IMR-90 (cell line): ENCODE measurements at regions not wholly inside any gene's neighbourhood (a gene's known extent, or its start where the extent isn't known, plus 50 kb on each side); places are given as distances from the start of the nearest gene placed in this dataset.

Experiments
- ATAC-seq: fragments of 200-7000 bp; cut with Tn5 transposase; 2 replicates; pipeline ENCODE4 v1.9.1; 2020; ENCODE audit warnings: low read depth, mild to moderate bottlenecking, moderate library complexity
- BruUV-seq: library from RNA; stranded (reverse); fragments of 400-500 nt; replicated peaks from 2 replicates; lab custom pipeline; 2021; lab: Mats Ljungman, UMichigan
- CTCF ChIA-PET: fragments of 300-600 bp; formaldehyde crosslinking; extraction: SDS; loops from one replicate; lab custom pipeline; 2021; ENCODE audit warnings: antibody characterized with exemption; lab: Yijun Ruan, JAX
- POLR2A ChIA-PET: fragments of 300-600 bp; sonication (Branson Sonifier 250); formaldehyde crosslinking; loops from one replicate; lab custom pipeline; 2022; ENCODE audit warnings: antibody characterized with exemption; ENCODE audit not compliant: unreplicated experiment; lab: Charles Lee
- DNase-seq: peaks from one replicate; pipeline ENCODE4 v3.0.0; 2013
- H2AFZ ChIP-seq: replicated peaks from 2 replicates; pipeline ENCODE3; 2013; ENCODE audit warnings: low read length, mild to moderate bottlenecking; ENCODE audit not compliant: poor library complexity
- H2AK5ac ChIP-seq: 2 replicates; pipeline ENCODE4 v1.6.1; 2013; ENCODE audit warnings: low read depth, low read length, inconsistent platforms
- H2AK9ac ChIP-seq: replicated peaks from 2 replicates; pipeline ENCODE3; 2013; ENCODE audit warnings: mild to moderate bottlenecking, low read depth, low read length, moderate library complexity; ENCODE audit not compliant: poor library complexity
- H2BK120ac ChIP-seq: 2 replicates; pipeline ENCODE4 v1.6.1; 2013; ENCODE audit warnings: low read depth, low read length, inconsistent platforms
- H2BK15ac ChIP-seq: 3 replicates; pipeline ENCODE4 v1.6.1; 2013; ENCODE audit warnings: low read depth, low read length, inconsistent platforms
- H2BK20ac ChIP-seq: 2 replicates; pipeline ENCODE4 v1.6.1; 2013; ENCODE audit warnings: low read depth, mild to moderate bottlenecking, inconsistent platforms, low read length, moderate library complexity
- H2BK5ac ChIP-seq: 2 replicates; pipeline ENCODE4 v1.6.1; 2013; ENCODE audit warnings: mild to moderate bottlenecking, low read depth, low read length, inconsistent platforms; ENCODE audit not compliant: poor library complexity, severe bottlenecking
- H3K14ac ChIP-seq: replicated peaks from 2 replicates; pipeline ENCODE4 v1.6.1; 2013; ENCODE audit warnings: low read depth, low read length, inconsistent platforms
- H3K18ac ChIP-seq: 2 replicates; pipeline ENCODE4 v1.6.1; 2013; ENCODE audit warnings: low read depth, low read length, control low read depth
- H3K23ac ChIP-seq: 2 replicates; pipeline ENCODE4 v1.6.1; 2013; ENCODE audit warnings: low read depth, low read length, inconsistent platforms
- H3K27ac ChIP-seq: 2 replicates; pipeline ENCODE4 v1.5.1; 2013; ENCODE audit warnings: mild to moderate bottlenecking, control low read depth, low read length; ENCODE audit not compliant: insufficient read depth
- H3K27me3 ChIP-seq: 2 replicates; pipeline ENCODE4 v1.6.1; 2013; ENCODE audit warnings: low read length; ENCODE audit not compliant: control insufficient read depth, insufficient read depth
- H3K36me3 ChIP-seq: 2 replicates; pipeline ENCODE4 v1.6.1; 2013; ENCODE audit warnings: low read length, mixed read lengths; ENCODE audit not compliant: control insufficient read depth, insufficient read depth
- H3K4ac ChIP-seq: 2 replicates; pipeline ENCODE4 v1.6.1; 2013; ENCODE audit warnings: low read depth, low read length, inconsistent platforms
- H3K4me1 ChIP-seq: 2 replicates; pipeline ENCODE4 v1.6.1; 2013; ENCODE audit warnings: low read length, mixed read lengths; ENCODE audit not compliant: control insufficient read depth, insufficient read depth
- H3K4me2 ChIP-seq: 2 replicates; pipeline ENCODE4 v1.6.1; 2013; ENCODE audit warnings: low read depth, mild to moderate bottlenecking, control low read depth, low read length, moderate library complexity
- H3K4me3 ChIP-seq: 2 replicates; pipeline ENCODE4 v1.5.1; 2013; ENCODE audit warnings: low read depth, mild to moderate bottlenecking, control low read depth, low read length, moderate library complexity; ENCODE audit not compliant: insufficient read depth
- H3K56ac ChIP-seq: 2 replicates; pipeline ENCODE4 v1.6.1; 2013; ENCODE audit warnings: low read length, inconsistent platforms; ENCODE audit not compliant: insufficient read depth; ENCODE audit errors: extremely low read depth
- H3K79me1 ChIP-seq, 2 experiments: 2 replicates each; pipeline ENCODE4 v1.6.1; 2013; ENCODE audit warnings: low read length in 2 of 2, inconsistent platforms in 1 of 2, low read depth in 1 of 2
- H3K9ac ChIP-seq: 2 replicates; pipeline ENCODE4 v1.6.1; 2013; ENCODE audit warnings: low read depth, low read length, control low read depth
- H3K9me1 ChIP-seq: 2 replicates; pipeline ENCODE4 v1.6.1; 2013; ENCODE audit warnings: low read length, inconsistent platforms; ENCODE audit not compliant: insufficient read depth
- H3K9me3 ChIP-seq: 2 replicates; pipeline ENCODE4 v1.6.1; 2013; ENCODE audit warnings: low read length; ENCODE audit not compliant: control insufficient read depth, insufficient read depth
- H4K20me1 ChIP-seq: 2 replicates; pipeline ENCODE4 v1.6.1; 2013; ENCODE audit warnings: low read length, inconsistent platforms; ENCODE audit not compliant: insufficient read depth
- H4K5ac ChIP-seq: 2 replicates; pipeline ENCODE4 v1.6.1; 2013; ENCODE audit warnings: mild to moderate bottlenecking, low read depth, low read length, control low read depth
- H4K8ac ChIP-seq, 2 experiments: 2 replicates each; pipeline ENCODE4 v1.6.1; 2013; ENCODE audit warnings: low read depth in 2 of 2, low read length in 2 of 2, control low read depth in 1 of 2, inconsistent platforms in 1 of 2
- H4K91ac ChIP-seq: 2 replicates; pipeline ENCODE4 v1.6.1; 2013; ENCODE audit warnings: low read depth, low read length, inconsistent platforms; ENCODE audit not compliant: insufficient read depth
- BHLHE40 ChIP-seq: fragments of 150-350 bp; IDR thresholded peaks from 2 replicates; pipeline ENCODE4 v1.6.1; 2016; ENCODE audit warnings: mild to moderate bottlenecking, low read depth, low read length
- CEBPB ChIP-seq: IDR thresholded peaks from 2 replicates; pipeline ENCODE4 v1.6.1; 2012; ENCODE audit warnings: low read depth, low read length, improper control_type of control experiment
- CHD1 ChIP-seq: IDR thresholded peaks from 2 replicates; pipeline ENCODE4 v1.6.1; 2012; ENCODE audit warnings: low read depth, low read length, improper control_type of control experiment
- FOS ChIP-seq: fragments of 150-350 bp; IDR thresholded peaks from 2 replicates; pipeline ENCODE4 v1.6.1; 2016; ENCODE audit warnings: low read depth, low read length
- MAFK ChIP-seq: IDR thresholded peaks from 2 replicates; pipeline ENCODE4 v1.6.1; 2012; ENCODE audit warnings: low read depth, low read length, improper control_type of control experiment
- MAZ ChIP-seq: IDR thresholded peaks from 2 replicates; pipeline ENCODE4 v1.6.1; 2012; ENCODE audit warnings: low read depth, mild to moderate bottlenecking, low read length, improper control_type of control experiment, moderate library complexity, borderline replicate concordance
- MXI1 ChIP-seq: IDR thresholded peaks from 2 replicates; pipeline ENCODE4 v1.6.1; 2012; ENCODE audit warnings: low read depth, mild to moderate bottlenecking, low read length, moderate library complexity, borderline replicate concordance
- NFE2L2 ChIP-seq: fragments of 150-350 bp; IDR thresholded peaks from 2 replicates; pipeline ENCODE4 v1.6.1; 2016; ENCODE audit warnings: low read depth, mild to moderate bottlenecking, low read length
- POLR2A ChIP-seq: IDR thresholded peaks from 2 replicates; pipeline ENCODE4 v1.6.1; 2012; ENCODE audit warnings: mild to moderate bottlenecking, low read depth, low read length
- RAD21 ChIP-seq: IDR thresholded peaks from 2 replicates; pipeline ENCODE4 v1.6.1; 2012; ENCODE audit warnings: low read length, improper control_type of control experiment
- RCOR1 ChIP-seq: IDR thresholded peaks from 2 replicates; pipeline ENCODE4 v1.6.1; 2012; ENCODE audit warnings: mild to moderate bottlenecking, low read length, improper control_type of control experiment; ENCODE audit not compliant: insufficient replicate concordance
- RFX5 ChIP-seq: IDR thresholded peaks from 2 replicates; pipeline ENCODE4 v1.8.0; 2012; ENCODE audit warnings: low read depth, mild to moderate bottlenecking, low read length, moderate library complexity
- SMC3 ChIP-seq: fragments of 150-350 bp; IDR thresholded peaks from 2 replicates; pipeline ENCODE4 v1.6.1; 2016; ENCODE audit warnings: low read depth, mild to moderate bottlenecking, antibody characterized with exemption, low read length, moderate library complexity
- WGBS, 2 experiments: methylation state at CpG; one replicate each; pipeline versions ENCODE4 v1.1.5 to v1.1.7; 2013; ENCODE audit warnings: missing lambda C conversion rate in 2 of 2; ENCODE audit not compliant: insufficient read length in 1 of 2; ENCODE audit errors: extremely low coverage in 2 of 2; 5-methylcytosine and 5-hydroxymethylcytosine counted together
- dilution Hi-C: fragments of 300-500 bp; cut with HindIII; formaldehyde crosslinking; loops from one replicate; pipeline ENCODE4 v1.14.3; 2018; ENCODE audit warnings: low sequenced_read_pairs; ENCODE audit not compliant: unreplicated experiment
- in situ Hi-C: fragments of 300-500 bp; cut with MboI; formaldehyde crosslinking; loops from 3 replicates; pipeline ENCODE4 v1.14.3; 2019; ENCODE audit warnings: low sequenced_read_pairs, inconsistent platforms, mixed read lengths
- intact Hi-C: fragments of 100-400 bp; cut with micrococcal nuclease; formaldehyde crosslinking; loops from 2 replicates; pipeline ENCODE4 v1.10.0; 2022
- TF ChIP-seq, protein P1 (sequence below): conservative IDR thresholded peaks from 2 replicates; pipeline ENCODE4 v1.5.1; 2012; ENCODE audit warnings: mild to moderate bottlenecking, low read depth, low read length, improper control_type of control experiment
- TF ChIP-seq, protein P2 (sequence below): fragments of 150-350 bp; IDR thresholded peaks from 2 replicates; pipeline ENCODE4 v1.6.1; 2017; ENCODE audit warnings: mild to moderate bottlenecking, antibody characterized with exemption, low read length, low read depth
- TF ChIP-seq, protein P3 (sequence below): fragments of 150-350 bp; IDR thresholded peaks from 2 replicates; pipeline ENCODE4 v1.6.1; 2016; ENCODE audit warnings: low read depth, mild to moderate bottlenecking, low read length, moderate library complexity, borderline replicate concordance

DNA sequence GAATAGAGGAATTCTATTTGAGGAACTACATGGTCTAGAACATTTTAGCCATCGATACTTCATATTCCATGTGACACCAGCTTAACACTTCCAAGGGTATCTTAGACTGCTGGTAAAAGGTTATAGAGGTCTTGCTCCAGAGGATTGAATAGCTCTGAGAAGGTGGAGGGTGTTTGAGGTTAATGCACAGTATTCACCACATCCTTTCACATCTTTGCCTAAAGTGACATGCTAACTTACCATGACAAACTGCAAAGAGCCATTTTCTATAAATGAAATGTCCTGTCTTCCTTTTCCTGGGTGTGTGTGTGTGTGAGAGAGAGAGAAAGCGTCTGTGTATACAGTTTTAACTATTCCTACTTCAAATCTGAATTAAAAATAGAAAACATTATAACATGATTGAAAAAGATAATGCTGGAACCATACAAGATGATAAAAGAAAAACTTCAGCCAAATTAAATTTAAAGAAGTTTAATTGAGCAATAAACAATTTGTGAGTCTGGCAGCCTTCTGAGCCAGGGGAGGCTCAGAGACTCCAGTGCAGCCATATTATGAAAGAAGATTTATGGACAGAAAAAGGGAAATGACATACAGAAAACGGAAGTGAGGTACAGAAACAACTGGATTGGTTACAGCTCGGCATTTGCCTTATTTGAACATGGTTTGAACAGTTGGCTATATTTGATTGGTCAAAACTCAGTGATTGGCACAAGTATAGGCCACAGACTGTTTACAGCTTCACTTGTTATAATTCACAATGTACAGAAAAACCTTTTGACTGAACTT, 320.9 kb upstream of the CCDC179 start:
- Histone ChIP-seq H3K4me2 (no peak overlapping the region), H3K14ac (no peak overlapping the region; the same call in 1 of the 2 replicates), H3K27me3 (no peaks in the 10 kb centered on the region), H3K18ac (no peak overlapping the region), H3K4me1 (no peaks in the 10 kb centered on the region), H4K5ac (no peak overlapping the region), H3K9ac (no peak overlapping the region), H2BK15ac (no peak overlapping the region), H2BK120ac (no peak overlapping the region), H3K36me3 (no peaks in the 10 kb centered on the region), H3K23ac (no peak overlapping the region), H3K9me3 (no peaks in the 10 kb centered on the region), H2BK5ac (no peak overlapping the region), H3K27ac (no peak overlapping the region), H4K8ac (no peak overlapping the region), H3K56ac (no peak overlapping the region), H3K4me3 (no peak overlapping the region), H4K91ac (no peak overlapping the region), H2BK20ac (no peak overlapping the region; the same call in 1 of the 2 replicates), H2AFZ (no peak overlapping the region), H2AK5ac (no peak overlapping the region), H2AK9ac (no peak overlapping the region), H3K79me1 (no peaks in the 10 kb centered on the region), H3K4ac (no peak overlapping the region), H4K20me1 (no peaks in the 10 kb centered on the region), H3K9me1 (no peaks in the 10 kb centered on the region)
- no peak for ATAC-seq
- no CpG with 5 or more reads among the region's 4 CpGs for WGBS, 2 experiments
- no TSS peak for BruUV-seq
- in situ Hi-C loops, result no loop called here
- POLR2A ChIA-PET, result no interaction called here
- no peak for TF ChIP-seq FOS
- TF ChIP-seq RAD21, result no peak
- TF ChIP-seq MAFK, result no peak
- TF ChIP-seq, protein P1, sequence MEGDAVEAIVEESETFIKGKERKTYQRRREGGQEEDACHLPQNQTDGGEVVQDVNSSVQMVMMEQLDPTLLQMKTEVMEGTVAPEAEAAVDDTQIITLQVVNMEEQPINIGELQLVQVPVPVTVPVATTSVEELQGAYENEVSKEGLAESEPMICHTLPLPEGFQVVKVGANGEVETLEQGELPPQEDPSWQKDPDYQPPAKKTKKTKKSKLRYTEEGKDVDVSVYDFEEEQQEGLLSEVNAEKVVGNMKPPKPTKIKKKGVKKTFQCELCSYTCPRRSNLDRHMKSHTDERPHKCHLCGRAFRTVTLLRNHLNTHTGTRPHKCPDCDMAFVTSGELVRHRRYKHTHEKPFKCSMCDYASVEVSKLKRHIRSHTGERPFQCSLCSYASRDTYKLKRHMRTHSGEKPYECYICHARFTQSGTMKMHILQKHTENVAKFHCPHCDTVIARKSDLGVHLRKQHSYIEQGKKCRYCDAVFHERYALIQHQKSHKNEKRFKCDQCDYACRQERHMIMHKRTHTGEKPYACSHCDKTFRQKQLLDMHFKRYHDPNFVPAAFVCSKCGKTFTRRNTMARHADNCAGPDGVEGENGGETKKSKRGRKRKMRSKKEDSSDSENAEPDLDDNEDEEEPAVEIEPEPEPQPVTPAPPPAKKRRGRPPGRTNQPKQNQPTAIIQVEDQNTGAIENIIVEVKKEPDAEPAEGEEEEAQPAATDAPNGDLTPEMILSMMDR, result no peak
- TF ChIP-seq RCOR1, result no peak
- TF ChIP-seq MAZ, result no peak
- TF ChIP-seq RFX5, result no peak
- no peak for TF ChIP-seq CEBPB
- TF ChIP-seq NFE2L2, result no peak
- no peak for TF ChIP-seq CHD1
- TF ChIP-seq POLR2A, result no peak
- TF ChIP-seq, protein P2, sequence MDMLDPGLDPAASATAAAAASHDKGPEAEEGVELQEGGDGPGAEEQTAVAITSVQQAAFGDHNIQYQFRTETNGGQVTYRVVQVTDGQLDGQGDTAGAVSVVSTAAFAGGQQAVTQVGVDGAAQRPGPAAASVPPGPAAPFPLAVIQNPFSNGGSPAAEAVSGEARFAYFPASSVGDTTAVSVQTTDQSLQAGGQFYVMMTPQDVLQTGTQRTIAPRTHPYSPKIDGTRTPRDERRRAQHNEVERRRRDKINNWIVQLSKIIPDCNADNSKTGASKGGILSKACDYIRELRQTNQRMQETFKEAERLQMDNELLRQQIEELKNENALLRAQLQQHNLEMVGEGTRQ, result no peak
- TF ChIP-seq, protein P3, sequence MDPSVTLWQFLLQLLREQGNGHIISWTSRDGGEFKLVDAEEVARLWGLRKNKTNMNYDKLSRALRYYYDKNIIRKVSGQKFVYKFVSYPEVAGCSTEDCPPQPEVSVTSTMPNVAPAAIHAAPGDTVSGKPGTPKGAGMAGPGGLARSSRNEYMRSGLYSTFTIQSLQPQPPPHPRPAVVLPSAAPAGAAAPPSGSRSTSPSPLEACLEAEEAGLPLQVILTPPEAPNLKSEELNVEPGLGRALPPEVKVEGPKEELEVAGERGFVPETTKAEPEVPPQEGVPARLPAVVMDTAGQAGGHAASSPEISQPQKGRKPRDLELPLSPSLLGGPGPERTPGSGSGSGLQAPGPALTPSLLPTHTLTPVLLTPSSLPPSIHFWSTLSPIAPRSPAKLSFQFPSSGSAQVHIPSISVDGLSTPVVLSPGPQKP, result no peak
- no peak for TF ChIP-seq BHLHE40
- no peak for TF ChIP-seq MXI1
- no peak for TF ChIP-seq SMC3
- DNase-seq, result no peak
- dilution Hi-C loops, result no loop called here
- CTCF ChIA-PET, result no interaction called here
- intact Hi-C loops, result no loop called here
